Breast epithelium (tissue), 4 donors: ENCODE measurements at regions not wholly inside any gene's neighbourhood (a gene's known extent, or its start where the extent isn't known, plus 50 kb on each side); places are given as distances from the start of the nearest gene placed in this dataset.

Source experiments
- DNase-seq, 2 donors: peaks; one replicate each; pipeline ENCODE4 v3.0.0-alpha.2; 2019; ENCODE audit warnings: low spot score in 2 of 2
- H3K27ac ChIP-seq, 2 donors: fragments of 200-600 bp; sonication (generic) in 1 of 2; one replicate each; pipeline ENCODE4 v1.5.1; 2016 to 2019; ENCODE audit warnings: mild to moderate bottlenecking in 1 of 2
- H3K27me3 ChIP-seq, 2 donors: fragments of 200-600 bp; sonication (generic) in 1 of 2; one replicate each; pipeline versions ENCODE4 v1.5.1 to v1.6.0; 2017 to 2019; ENCODE audit warnings: control low read depth in 1 of 2, mild to moderate bottlenecking in 1 of 2
- H3K36me3 ChIP-seq: fragments of 200-600 bp; one replicate; pipeline ENCODE4 v1.5.1; 2019
- H3K4me1 ChIP-seq, 2 donors: fragments of 200-600 bp; sonication (generic); one replicate each; pipeline ENCODE4 v1.5.1; 2016 to 2019; ENCODE audit warnings: control low read depth in 1 of 2
- H3K4me3 ChIP-seq, 3 donors: fragments of 200-600 bp; sonication (generic); 1 replicate in 2 of 3; 2 replicates in 1 of 3; pipeline ENCODE4 v1.5.1; 2016 to 2019; ENCODE audit warnings: mild to moderate bottlenecking in 3 of 3, moderate library complexity in 2 of 3
- H3K9me3 ChIP-seq, 2 donors: fragments of 200-600 bp; sonication (generic) in 1 of 2; one replicate each; pipeline ENCODE4 v1.5.1; 2016 to 2019; ENCODE audit warnings: control low read depth in 1 of 2
- POLR2A ChIP-seq: fragments of 450-650 bp; IDR thresholded peaks from one replicate; pipeline ENCODE4 v1.6.1; 2016; ENCODE audit warnings: antibody characterized with exemption, mild to moderate bottlenecking, moderate library complexity
- POLR2AphosphoS5 ChIP-seq, 3 donors: sonication (generic); formaldehyde crosslinking; IDR thresholded peaks; one replicate each; pipeline ENCODE4 v1.6.1; 2017; ENCODE audit warnings: antibody characterized with exemption in 3 of 3
- intact Hi-C: fragments of 100-400 bp; cut with DNase I; formaldehyde crosslinking; loops from one replicate; pipeline ENCODE4 v1.15.1; 2023; ENCODE audit warnings: low total_unique reads
- TF ChIP-seq, protein P1 (sequence below), 3 donors: fragments of 450-650 bp; IDR thresholded peaks; one replicate each; pipeline ENCODE4 v1.5.1; 2016 to 2017; ENCODE audit warnings: antibody characterized with exemption in 3 of 3, mild to moderate bottlenecking in 3 of 3, moderate library complexity in 3 of 3

DNA sequence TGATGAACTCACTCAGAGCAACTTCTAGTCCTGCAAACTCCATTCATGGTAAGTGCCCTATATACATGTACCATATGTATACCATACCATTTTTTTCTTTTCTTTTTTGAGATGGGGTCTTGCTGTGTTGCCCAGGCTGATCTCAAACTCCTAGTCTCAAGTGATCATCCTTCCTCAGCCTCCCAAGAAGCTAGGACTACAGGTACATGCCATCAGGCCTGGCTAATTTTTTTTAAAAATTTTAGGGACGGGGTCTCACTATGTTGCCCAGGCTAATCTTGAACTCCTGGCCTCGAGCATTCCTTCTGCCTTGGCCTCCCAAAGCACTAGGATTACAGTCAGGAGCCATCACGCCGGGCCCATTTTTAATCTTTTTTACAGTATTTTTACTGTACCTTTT is 67.3 kb upstream of the MFGE8 start:
- intact Hi-C loops = no loop called here
- H3K4me3 ChIP-seq = no peak overlapping the region
- no peak for DNase-seq
- no peak overlapping the region for H3K27ac ChIP-seq
- H3K9me3 ChIP-seq = peaks cover 0 to 5% of the 10 kb centered on the region in 2 donors
- H3K27me3 ChIP-seq = no peaks in the 10 kb centered on the region
- TF ChIP-seq, protein P1, sequence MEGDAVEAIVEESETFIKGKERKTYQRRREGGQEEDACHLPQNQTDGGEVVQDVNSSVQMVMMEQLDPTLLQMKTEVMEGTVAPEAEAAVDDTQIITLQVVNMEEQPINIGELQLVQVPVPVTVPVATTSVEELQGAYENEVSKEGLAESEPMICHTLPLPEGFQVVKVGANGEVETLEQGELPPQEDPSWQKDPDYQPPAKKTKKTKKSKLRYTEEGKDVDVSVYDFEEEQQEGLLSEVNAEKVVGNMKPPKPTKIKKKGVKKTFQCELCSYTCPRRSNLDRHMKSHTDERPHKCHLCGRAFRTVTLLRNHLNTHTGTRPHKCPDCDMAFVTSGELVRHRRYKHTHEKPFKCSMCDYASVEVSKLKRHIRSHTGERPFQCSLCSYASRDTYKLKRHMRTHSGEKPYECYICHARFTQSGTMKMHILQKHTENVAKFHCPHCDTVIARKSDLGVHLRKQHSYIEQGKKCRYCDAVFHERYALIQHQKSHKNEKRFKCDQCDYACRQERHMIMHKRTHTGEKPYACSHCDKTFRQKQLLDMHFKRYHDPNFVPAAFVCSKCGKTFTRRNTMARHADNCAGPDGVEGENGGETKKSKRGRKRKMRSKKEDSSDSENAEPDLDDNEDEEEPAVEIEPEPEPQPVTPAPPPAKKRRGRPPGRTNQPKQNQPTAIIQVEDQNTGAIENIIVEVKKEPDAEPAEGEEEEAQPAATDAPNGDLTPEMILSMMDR (IDR thresholded peaks at IDR 0.05) = no peak
- TF ChIP-seq POLR2A = no peak
- no peak for TF ChIP-seq POLR2AphosphoS5 (IDR thresholded peaks at IDR 0.05)
- H3K4me1 ChIP-seq = peaks cover 3 to 5% of the 10 kb centered on the region in 2 donors
- H3K36me3 ChIP-seq = no peaks in the 10 kb centered on the region

DNA sequence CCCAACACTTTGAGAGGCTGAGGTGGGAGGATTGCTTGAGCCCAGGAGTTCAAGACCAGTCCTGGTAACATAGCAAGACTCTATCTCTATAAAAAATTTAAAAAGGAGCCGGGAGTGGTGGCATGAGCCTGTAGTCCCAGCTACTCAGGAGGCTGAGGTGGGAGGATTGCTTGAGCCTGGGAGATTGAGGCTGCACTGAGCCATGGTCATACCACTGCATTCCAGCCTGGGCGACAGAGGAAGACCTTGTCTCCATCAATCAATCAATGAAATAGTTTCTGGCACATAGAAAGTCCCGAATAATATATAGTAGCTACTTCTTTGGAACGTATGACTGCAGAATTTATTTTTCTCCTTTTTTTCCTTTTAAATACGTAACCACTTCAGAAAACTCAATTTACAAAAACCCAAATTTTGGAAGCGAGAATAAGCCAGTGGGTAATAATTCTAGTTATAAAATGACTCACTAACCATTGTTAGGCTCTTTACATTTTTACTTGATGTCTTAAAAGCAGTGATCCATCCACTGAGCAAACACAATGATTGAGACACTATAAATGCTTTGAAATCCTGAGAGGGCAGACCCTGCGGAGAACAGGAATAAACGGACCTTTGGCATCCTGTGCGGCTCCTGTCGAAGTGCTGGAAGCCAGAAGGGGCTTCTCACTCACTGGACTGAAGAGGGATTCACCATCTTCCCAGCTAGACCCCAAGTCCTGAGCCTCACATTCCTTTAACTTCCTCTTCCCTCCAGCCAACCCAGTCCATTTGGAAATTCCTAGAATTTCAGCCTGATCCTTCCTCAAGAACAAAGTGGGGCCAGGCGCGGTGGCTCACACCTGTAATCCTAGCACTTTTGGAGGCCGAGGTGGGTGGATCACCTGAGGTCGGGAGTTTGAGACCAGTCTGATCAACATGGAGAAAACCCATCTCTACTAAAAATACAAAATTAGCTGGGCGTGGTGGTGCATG is 68.4 kb upstream of the MFGE8 start:
- DNase-seq = no peak
- no peak overlapping the region for H3K4me3 ChIP-seq
- peaks cover 3 to 5% of the 10 kb centered on the region in 2 donors for H3K4me1 ChIP-seq
- TF ChIP-seq POLR2A (no peak), POLR2AphosphoS5 (IDR thresholded peaks at IDR 0.05) (no peak)
- TF ChIP-seq, protein P1 (IDR thresholded peaks at IDR 0.05) = no peak
- peaks cover 0 to 5% of the 10 kb centered on the region in 2 donors for H3K9me3 ChIP-seq
- no peaks in the 10 kb centered on the region for H3K36me3 ChIP-seq
- no peaks in the 10 kb centered on the region for H3K27me3 ChIP-seq
- no peak overlapping the region for H3K27ac ChIP-seq
- intact Hi-C loops = no loop called here

DNA sequence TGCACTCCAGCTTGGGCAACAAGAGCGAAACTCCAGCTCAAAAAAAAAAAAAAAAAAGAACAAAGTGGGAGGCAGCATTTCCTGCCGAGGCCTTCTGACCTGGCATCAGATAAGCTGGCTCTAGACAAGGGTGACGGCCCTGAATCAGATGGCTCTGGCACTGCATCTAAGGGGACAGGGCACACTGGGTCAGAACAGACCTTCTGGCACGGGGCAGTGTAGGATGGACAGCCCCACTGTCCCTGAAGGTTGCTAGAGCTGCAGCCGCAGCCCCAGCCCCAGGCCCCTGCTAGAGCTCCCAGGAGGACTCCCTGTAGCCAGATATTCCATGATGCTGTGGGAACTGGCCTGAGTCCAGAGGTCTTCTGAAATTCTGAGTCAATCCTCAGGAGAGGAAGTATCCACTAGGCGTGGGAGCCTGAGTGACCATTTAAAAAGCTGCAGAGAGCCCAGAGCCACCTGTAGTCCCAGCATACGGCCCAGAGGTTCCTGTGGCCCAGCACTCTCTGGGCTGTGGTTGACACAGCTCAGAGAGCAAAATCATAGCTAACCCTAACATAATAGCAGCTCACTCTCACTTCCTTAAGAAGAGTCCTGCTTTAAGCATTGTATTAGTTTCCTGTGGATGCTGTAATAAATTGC is 69.2 kb upstream of the MFGE8 start:
- Histone ChIP-seq H3K27me3 (no peaks in the 10 kb centered on the region), H3K4me1 (peaks cover 3 to 5% of the 10 kb centered on the region in 2 donors), H3K36me3 (no peaks in the 10 kb centered on the region), H3K9me3 (no peaks in the 10 kb centered on the region), H3K27ac (peak overlapping the region in 1 of 2 donors; percentile 13), H3K4me3 (no peak overlapping the region)
- intact Hi-C loops = no loop called here
- TF ChIP-seq POLR2AphosphoS5 (IDR thresholded peaks at IDR 0.05) = peak in 1 of 3 donors; percentile 13
- TF ChIP-seq POLR2A = no peak
- DNase-seq = peak in 1 of 2 donors; percentile 23

- TF ChIP-seq POLR2A = no peak
- TF ChIP-seq POLR2AphosphoS5 (IDR thresholded peaks at IDR 0.05) = no peak
- TF ChIP-seq, protein P1 (IDR thresholded peaks at IDR 0.05) = no peak
- no peak for DNase-seq
- H3K4me3 ChIP-seq = no peak overlapping the region
- H3K27me3 ChIP-seq = no peaks in the 10 kb centered on the region
- intact Hi-C loops = no loop called here
- H3K27ac ChIP-seq = no peak overlapping the region
- peaks cover 3 to 5% of the 10 kb centered on the region in 2 donors for H3K4me1 ChIP-seq
- no peaks in the 10 kb centered on the region for H3K36me3 ChIP-seq
- H3K9me3 ChIP-seq = no peaks in the 10 kb centered on the region
These were observed 69.8 kb upstream of the MFGE8 start for GRCh38 chr15:88982946-88983342.

DNA sequence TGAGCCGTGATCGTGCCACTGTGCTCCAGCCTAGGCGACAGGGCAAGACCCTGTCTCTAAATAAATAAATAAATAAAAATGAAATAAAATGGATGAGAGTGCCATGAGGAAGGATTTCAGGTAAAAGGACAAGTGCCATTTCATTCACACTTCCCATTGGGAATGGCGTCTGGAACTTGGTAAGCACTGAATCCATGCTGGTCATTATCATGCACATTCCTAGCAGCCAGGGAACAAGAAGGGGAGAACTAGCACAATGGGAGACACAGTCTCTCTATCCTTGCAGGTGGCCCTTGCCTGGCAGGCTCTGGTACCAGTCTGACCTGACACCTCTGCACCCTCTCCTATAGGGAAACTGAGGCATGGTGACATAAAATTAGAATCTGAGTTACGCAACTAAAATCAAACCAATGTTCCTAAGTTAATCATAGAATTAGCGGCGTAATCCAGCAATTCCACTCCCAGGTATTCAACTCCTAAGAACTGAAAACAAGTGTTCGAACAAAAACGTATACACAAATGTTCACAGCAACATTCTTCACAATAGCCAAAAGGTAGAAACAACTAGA is 70.8 kb upstream of the MFGE8 start:
- H3K4me1 ChIP-seq = peaks cover 3 to 5% of the 10 kb centered on the region in 2 donors
- intact Hi-C loops = no loop called here
- DNase-seq = no peak
- no peak for TF ChIP-seq POLR2A
- TF ChIP-seq POLR2AphosphoS5 (IDR thresholded peaks at IDR 0.05) = no peak
- TF ChIP-seq, protein P1 (IDR thresholded peaks at IDR 0.05) = no peak
- no peaks in the 10 kb centered on the region for H3K27me3 ChIP-seq
- no peaks in the 10 kb centered on the region for H3K9me3 ChIP-seq
- H3K36me3 ChIP-seq = no peaks in the 10 kb centered on the region
- no peak overlapping the region for H3K27ac ChIP-seq
- H3K4me3 ChIP-seq = no peak overlapping the region
